ENCODE measurements at regions not wholly inside any gene's neighbourhood (a gene's known extent, or its start where the extent isn't known, plus 50 kb on each side); places are given as distances from the start of the nearest gene placed in this dataset.

DNA sequence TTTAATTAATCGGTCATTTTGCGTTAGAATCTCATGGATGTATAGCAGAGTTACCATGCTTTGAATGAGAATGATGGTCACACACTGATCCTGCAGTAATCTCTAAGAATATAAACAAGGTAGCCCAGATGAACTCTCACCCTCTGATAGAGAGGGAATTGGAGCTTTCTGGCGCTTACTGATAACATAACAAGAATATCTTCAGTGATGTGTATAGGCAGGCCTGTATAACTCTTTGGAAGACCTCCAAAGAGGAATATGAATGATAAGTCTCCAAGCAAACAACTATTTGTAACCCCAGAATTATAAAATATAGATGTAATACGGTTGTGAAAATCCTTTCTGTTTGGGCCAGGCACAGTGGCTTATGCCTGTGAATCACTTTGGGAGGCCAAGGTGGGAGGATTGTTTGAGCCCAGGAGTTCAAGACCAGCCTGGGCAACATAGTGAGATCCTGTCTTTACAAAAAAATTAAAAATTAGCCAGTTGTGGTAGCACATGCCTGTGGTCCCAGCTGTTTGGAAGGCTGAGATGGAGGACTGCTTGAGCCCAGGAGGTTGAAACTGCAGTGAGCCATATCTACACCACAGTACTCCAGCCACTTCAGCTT is 52.5 kb upstream of the LTBP1 start:
- DNase-seq (ENCODE audit: extremely low read depth, low read depth), result no peak
- TF ChIP-seq, protein P1, sequence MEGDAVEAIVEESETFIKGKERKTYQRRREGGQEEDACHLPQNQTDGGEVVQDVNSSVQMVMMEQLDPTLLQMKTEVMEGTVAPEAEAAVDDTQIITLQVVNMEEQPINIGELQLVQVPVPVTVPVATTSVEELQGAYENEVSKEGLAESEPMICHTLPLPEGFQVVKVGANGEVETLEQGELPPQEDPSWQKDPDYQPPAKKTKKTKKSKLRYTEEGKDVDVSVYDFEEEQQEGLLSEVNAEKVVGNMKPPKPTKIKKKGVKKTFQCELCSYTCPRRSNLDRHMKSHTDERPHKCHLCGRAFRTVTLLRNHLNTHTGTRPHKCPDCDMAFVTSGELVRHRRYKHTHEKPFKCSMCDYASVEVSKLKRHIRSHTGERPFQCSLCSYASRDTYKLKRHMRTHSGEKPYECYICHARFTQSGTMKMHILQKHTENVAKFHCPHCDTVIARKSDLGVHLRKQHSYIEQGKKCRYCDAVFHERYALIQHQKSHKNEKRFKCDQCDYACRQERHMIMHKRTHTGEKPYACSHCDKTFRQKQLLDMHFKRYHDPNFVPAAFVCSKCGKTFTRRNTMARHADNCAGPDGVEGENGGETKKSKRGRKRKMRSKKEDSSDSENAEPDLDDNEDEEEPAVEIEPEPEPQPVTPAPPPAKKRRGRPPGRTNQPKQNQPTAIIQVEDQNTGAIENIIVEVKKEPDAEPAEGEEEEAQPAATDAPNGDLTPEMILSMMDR (IDR thresholded peaks at IDR 0.05; ENCODE audit: low read depth, low read length), result no peak

DNA sequence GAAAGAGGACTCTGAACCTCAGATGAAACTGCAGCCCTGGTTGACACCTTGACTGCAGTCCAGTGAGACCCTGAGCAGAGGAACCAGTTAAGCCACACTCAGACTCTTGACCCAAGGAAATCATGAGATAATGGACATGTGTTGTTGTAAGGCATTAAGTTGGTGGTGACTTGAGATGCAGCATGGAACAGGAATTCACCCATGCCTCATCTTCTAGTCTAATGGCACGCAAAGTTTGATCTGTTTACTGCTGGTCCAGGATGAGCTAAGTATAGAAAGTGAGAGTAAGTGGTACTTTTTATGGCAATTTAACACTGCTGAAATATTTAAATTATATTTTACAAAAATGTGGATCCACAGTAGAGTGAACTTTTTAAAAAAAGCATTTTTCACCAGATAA is 51.3 kb upstream of the LTBP1 start:
- TF ChIP-seq, protein P1 (IDR thresholded peaks at IDR 0.05; ENCODE audit: low read depth, low read length), result no peak
- no peak for DNase-seq (ENCODE audit: extremely low read depth, low read depth)
